Stimulated activated CD4-positive, alpha-beta T cell treated with anti-CD3 and anti-CD28 coated beads, Interleukin-1b, Interleukin-23, amount 100 ng/mL, for 4 hours (primary cell): ENCODE measurements at regions not wholly inside any gene's neighbourhood (a gene's known extent, or its start where the extent isn't known, plus 50 kb on each side); places are given as distances from the start of the nearest gene placed in this dataset.

Experiments
- DNase-seq, 2 donors: peaks; one replicate each; pipeline ENCODE4 v3.0.0-alpha.2; 2020; ENCODE audit warnings: low read depth in 2 of 2

DNA sequence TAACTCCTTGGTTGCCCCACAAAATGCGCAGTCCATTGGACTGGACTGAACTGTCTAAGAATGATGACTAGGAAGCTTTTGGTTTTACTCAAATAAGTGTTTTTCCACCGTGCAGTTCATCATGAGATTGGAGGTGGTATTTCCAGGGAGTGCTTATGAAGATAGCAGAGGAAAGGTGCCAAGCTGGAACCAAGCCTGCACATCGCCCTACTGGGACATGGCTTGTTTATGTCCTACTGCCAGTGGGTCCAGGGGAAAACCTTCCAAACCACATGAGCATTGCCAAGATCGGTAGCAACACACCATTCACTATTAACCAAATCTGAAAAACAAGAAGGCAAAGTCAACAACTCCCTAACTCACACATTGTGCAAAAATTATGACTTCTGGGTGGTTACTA is 54.7 kb upstream of the DSCAM start:
- no peak for DNase-seq

GRCh38 chr21:40902299-40902698 is 55.3 kb upstream of the DSCAM start:
- DNase-seq, result no peak

DNA sequence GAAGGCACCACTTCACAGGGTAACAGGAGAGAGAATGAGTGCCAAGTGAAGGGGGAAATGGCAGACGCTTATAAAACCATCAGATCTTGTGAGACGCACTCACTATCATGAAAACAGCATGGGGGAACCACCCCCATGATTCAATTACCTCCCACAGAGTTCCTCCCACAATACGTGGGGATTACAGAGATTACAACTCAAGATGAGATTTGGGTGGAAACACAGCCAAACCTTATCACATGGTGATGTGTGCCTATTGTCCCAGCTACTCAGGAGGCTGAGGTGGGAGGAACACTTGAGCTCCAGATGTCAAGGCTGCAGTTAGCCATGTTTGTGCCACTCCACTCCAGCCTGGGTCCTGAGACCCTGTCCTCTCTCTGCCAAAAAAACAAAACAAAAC is 56.0 kb upstream of the DSCAM start:
- no peak for DNase-seq

DNA sequence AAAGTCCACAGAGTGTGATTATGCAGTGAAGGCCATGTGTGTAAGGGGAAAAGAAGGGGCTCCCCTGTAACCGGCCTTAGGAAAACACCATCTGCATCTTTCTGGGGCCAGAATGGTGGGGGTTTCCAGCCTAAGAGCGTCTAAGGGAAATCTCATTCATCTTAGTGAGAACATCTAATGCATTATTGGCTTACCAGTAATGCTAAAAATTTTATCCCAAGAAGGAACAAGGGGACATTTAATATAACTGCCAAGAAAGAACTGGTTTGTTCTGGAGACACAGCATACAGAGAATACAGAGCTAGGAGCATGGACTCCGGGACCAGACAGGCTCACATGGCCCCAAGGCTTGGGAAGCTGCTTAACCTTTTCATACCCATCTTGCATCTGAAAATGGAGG is 58.3 kb upstream of the DSCAM start:
- no peak for DNase-seq

DNA sequence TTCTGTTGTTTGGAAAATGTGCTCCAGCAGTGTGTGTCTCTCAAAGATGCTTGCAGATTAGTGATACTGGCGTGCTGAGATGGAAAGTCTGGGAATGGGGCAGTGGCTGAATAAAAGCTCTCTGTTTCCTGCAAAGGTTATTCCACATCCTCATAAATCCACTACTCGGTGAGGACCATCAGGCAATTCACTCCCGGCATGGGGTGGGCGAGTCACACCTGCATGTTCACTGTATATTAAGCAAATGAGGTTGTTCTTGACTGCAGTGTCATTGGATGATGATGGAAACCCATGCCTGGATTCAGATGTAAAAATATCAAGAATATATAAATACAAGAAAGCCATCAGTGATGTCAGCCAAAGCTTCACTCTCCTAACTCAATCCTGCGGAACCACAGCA is 65.4 kb upstream of the DSCAM start:
- no peak for DNase-seq

- DNase-seq, result no peak
Observed at GRCh38 chr21:40915114-40915513, 68.2 kb upstream of the DSCAM start.

- DNase-seq, result no peak
Observed at GRCh38 chr21:40923407-40923806, 76.4 kb upstream of the DSCAM start.

DNA sequence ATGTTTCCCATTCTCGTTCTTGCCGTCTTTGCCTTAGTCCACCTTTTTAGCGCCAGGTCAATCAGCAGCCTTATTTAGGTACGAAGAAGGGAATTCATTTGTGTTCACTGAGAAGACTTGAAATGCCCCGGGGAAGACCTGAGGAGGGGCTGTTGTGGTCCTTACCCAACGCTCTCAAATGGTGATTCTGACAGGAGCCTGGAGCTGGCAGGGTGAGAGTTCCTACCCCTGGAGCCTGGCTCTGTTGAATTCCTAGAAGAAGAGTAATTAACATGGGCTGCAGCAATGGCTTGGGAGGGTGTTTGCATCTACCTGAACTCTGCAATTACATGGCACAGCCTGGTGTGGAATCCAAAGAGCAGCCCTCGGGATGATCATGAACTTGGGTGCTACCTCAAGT is 76.9 kb upstream of the DSCAM start:
- DNase-seq, result no peak

- no peak for DNase-seq
Observed at GRCh38 chr21:40924641-40925040, 77.7 kb upstream of the DSCAM start.

DNA sequence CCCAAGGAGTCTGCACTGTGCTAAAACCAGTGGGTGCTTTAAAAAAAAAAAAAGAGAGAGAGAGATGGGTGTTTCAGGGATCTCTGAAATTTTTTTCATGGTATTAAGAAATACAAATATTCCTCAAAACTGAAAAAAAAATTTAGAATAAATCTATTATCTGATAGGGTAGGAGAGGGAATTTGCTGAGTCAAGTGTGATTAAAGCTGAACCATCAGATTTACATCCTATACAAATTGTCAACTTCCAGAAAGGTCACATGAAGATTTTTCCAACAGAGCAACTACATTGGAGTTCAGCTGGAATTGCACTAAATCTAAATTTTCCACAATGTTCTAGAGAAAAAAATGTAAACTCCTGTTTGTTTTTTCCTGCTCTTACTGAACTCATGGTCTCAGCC is 79.3 kb upstream of the DSCAM start:
- no peak for DNase-seq

GRCh38 chr21:40929833-40930232 is 82.9 kb upstream of the DSCAM start:
- no peak for DNase-seq

DNA sequence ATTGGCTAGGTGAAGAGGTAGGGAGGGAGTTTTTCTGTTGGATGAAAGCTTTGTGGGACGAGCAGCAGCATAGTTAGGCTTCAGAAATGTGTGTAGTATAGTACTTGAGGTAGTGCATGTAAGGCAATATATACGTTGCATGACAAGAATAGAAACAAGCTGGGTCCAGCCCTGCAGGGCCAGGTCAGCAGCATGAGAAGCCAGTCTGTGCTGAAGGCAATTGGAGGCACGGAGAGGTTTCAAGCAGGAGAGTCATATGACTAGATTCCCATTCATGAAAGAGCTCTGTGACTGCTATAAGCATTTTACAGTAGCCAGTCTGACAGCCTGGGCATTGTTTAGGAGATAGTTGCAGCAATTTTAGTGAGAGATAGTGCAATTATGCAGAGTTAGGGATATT is 84.2 kb upstream of the DSCAM start:
- no peak for DNase-seq

GRCh38 chr21:40936178-40936577 is 89.2 kb upstream of the DSCAM start:
- no peak for DNase-seq

- DNase-seq, result no peak
Observed at GRCh38 chr21:40936771-40937261, 89.9 kb upstream of the DSCAM start.

DNA sequence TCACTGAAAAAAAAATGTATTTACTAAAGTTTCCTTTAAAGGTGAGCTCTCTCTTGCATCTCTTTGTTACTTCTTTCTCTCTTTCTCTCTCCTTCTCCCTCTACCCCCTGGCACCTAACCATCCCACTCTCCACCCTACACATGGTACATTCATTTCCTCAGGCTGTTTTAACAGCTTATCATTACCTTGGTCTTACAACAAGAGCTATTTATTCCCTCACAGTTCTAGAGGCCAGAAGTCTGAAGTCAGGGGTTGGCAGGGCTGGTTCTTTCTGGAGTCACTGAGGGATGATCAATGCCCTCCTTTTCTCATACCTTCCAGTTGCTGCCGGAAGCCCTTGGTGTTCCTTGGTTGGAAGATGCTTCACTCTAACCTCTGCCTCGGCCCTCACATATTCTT is 91.1 kb upstream of the DSCAM start:
- no peak for DNase-seq

- no peak for DNase-seq
Observed at GRCh38 chr21:40938611-40939010, 91.7 kb upstream of the DSCAM start.

GRCh38 chr21:40947713-40948112 is 100.8 kb upstream of the DSCAM start:
- DNase-seq, result no peak

DNA sequence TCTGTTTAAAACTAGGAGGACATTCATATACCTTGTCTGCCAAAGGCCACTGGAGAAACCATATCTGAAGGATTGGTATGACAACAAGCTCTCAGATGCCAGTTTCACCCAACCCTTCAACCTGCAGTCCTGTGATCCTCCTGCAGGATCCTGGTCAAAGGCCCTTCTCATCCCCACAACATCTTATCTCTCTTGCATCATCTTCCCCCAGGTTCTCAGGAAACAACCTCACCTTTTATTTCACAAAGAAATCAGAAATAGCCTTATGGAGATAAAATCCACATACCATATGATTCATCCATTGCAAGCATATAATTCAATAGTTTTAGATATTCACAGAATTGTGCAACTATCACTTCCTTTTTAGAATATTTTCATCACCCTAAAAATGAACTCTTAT is 104.0 kb upstream of the DSCAM start:
- no peak for DNase-seq

DNA sequence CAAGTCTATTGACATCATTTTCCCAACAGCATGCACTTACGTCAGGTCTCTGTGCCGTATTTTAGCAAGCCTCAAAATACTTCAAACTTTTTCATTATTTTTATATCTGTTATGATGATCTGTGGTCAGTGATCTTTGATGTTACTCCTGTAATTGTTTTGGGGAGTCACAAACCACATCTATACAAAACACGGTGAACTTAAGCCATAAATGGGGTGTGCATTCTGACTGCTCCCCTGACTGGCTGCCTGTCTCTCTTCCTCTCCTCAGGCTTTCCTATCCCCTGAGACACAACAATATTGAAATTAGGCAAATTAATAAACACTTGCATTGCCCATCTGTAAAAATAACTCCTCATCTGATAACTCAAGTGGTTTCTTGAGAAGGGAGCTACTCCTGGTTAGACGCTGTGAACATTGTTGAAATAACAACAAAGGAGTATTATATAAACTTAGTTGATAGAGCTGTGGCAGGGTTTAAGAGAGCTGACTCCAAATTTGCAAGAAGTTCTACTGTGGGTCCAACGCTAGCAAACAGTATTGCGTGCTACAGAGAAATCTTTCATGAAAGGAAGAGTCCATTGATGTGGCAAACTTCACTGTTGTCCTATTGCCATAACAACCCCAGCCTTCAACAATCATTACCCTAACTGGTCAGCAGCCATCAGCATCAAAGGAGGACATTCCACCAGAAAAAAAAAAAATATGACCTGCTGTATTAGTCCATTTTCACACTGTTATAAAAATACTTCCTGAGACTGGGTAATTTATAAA is 105.8 kb upstream of the DSCAM start:
- no peak for DNase-seq

- DNase-seq, result no peak
Observed at GRCh38 chr21:40964691-40965090, 117.7 kb upstream of the DSCAM start.

DNA sequence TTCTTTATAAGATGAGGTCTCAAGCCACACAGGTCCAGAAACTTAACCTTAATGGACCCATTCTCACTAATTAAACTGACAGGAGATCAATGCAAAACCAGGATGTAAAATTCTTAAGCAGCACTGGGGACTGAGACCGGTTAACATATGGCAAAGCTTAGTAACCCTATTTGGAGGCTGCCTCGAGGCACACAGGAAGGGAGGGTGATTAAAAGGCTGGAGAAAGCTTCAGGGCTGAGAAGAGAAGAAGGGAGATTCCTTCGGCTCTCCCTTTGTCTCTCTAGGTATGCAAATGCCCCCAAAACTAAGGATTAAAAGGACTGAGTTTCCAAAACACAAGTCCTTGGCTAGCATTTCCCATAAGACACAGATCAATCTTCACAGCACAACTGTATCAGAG is 120.8 kb upstream of the DSCAM start:
- DNase-seq, result no peak

DNA sequence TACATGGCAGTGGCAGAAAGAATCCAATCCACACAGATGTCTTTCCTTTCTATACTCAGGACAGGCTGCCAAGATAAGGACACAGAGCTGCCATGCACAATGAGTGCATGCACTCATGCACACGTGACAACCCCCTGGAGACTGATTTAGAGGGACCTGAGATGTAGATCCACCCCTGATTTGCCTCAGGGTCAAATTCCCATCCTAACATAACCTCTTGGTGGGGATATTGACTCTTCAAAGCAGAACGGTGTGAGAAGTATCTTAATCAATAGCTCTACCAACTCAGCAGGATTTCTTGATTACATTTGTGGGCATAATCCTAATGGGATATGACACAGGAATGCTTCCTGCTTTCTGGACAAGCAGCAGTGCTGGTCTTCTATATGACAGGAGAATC is 125.2 kb upstream of the DSCAM start:
- DNase-seq, result no peak

GRCh38 chr21:40976198-40977109 is 129.5 kb upstream of the DSCAM start:
- DNase-seq, result no peak
